ENCODE measurements at regions not wholly inside any gene's neighbourhood (a gene's known extent, or its start where the extent isn't known, plus 50 kb on each side); places are given as distances from the start of the nearest gene placed in this dataset.
A peak's percentile ranks its signal among the peaks of the same experiment; 100 is the strongest.
"Not testable (repeated sequence)": the region's sequence is repeated elsewhere in the genome, so short reads cannot be mapped to it uniquely, and the experiment has no call there.

DNA sequence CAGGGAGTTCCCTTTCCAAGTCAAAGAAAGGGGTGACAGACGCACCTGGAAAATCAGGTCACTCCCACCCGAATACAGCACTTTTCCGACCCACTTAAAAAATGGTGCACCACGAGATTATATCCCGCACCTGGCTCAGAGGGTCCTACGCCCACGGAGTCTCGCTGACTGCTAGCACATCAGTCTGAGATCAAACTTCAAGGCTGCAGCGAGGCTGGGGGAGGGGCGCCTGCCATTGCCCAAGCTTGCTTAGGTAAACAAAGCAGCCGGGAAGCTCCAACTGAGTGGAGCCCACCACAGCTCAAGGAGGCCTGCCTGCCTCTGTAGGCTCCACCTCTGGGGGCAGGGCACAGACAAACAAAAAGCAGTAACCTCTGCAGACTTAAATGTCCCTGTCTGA lies 277.8 kb upstream of the ARHGAP42 start:
- DNase-seq: not testable (repeated sequence)

DNA sequence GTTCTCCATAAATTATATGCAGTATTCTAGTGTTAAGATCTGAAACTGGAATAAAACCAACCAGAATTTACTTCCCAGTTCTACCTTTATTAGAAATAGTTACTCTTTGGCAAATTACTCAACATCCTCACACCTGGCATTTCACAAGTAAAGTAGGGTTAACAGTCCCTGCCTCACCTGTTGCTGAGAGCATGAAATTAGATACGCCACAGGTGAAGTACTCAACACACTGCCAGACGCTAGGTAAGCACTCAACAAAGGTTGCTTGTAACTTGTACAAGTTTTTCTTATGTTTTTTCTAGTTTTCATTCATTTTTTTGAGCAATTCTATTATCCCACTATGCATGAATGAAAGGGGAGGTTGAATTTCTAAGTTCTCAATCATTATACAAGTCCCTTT lies 267.6 kb upstream of the ARHGAP42 start:
- no peak for DNase-seq

DNA sequence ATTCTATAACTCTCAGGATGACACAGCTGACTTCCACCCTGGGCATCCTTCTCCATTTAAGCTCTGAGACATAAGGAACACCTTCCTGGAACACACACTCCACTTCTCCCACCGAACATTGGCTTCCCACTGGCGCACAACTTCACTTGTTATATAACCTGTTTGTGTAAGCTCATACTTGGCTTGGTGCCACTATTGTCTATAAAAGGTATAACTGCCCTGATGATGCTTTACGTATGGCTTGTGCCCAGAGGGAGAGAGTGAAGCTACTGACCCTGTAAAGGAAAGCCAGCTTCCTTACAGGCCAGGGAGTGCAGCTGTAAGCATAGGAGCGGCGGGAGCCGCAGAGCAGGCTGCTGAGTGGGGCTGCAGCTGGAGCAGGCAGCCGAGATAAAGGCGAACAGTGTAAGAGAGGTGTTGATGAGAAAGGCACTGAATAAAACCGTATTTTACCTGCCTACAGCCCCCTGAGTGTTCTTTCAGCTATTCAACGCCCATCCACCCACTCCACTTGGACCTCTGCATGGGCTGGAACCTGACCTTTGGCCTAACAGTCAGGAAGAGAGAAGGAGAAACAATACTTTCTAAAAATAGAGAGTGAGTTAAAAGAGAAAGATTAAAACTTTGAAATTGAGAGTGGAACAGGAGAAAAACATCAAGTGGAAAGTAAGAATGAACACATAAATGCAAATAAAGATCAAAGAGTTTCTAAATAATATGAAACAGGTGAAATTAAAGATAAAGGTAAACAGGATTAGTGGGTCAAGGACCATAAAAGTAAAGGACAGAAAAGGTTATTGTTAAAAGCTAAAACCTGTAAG lies 252.1 kb upstream of the ARHGAP42 start:
- DNase-seq: no peak

DNA sequence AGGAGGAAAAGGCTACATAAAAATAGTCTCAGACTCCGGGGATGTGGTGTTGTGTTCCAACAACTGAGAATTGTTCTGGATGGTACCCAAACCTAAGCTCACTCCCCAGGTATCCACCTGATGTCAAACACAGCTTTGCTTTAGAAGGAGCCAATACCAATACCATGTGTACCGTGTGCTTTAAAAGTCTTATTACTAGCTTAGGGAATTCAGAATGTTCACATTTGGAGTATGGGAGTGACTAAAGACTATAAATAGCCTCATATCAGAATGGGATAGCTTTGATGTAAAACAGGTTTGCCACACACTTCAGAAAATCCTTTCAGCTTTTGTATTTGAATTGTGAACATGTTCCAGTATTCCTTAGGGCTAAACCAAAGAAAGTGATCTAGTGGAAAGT lies 248.7 kb upstream of the ARHGAP42 start:
- DNase-seq: no peak

DNA sequence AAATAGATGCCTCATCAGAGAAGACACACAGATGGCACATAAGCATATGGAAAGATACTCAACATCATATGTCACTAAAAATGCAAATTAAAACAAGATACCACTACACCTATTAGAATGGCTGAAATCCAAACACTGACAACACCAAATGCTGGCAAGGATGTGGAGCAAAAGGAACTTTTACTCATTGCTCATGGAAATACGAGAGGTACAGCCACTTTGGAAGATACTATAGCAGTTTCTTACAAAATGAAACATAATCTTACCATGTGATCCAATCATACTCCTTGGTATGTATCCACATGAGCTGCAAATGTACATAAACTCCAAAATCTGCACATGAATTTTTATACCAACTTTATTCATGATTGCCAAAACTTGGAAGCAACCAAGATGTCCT lies 246.0 kb upstream of the ARHGAP42 start:
- DNase-seq: no peak

DNA sequence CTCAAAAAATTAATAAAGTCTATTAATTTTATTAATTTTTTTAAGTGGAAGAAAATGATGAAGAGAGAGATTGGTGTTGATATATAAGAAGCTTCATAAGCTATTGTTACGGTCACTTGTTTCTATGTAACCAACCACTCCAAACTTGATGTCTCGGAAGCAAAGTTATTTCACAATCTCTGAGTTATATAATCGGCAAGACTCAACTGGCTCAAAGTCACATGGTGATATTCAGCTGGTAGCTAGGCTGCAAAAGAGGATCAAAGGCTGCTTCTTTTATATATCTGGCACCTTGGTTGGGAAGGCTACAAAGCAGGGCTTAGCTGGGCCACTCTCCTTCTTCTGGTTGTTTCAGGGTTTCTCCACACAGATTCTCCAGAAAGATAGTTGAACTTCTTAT lies 245.1 kb upstream of the ARHGAP42 start:
- no peak for DNase-seq

DNA sequence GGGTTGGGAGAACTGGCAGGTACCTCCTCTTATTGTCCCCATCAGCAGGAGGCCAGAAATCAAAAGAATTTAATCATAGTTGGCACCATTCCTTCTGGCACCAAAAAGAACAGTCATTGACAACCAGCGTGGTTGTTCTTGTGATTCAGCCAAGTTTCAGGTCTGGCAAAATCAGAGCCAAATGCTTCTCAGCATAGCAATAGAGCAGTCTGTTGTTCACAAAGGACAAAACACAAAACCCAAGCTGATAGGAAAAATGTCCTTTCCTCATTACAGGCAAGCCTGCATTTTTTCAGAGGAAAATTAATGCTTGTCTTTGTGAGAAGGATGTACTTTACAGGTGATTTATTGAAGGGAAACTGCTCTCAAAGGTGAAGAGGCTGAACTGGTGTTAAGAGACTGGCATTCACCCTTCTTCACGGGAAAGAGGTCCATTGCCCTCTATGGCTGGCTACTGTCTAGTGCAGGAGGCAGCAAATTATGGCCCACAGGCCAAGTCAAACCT lies 241.8 kb upstream of the ARHGAP42 start:
- DNase-seq: peak; percentile 87

DNA sequence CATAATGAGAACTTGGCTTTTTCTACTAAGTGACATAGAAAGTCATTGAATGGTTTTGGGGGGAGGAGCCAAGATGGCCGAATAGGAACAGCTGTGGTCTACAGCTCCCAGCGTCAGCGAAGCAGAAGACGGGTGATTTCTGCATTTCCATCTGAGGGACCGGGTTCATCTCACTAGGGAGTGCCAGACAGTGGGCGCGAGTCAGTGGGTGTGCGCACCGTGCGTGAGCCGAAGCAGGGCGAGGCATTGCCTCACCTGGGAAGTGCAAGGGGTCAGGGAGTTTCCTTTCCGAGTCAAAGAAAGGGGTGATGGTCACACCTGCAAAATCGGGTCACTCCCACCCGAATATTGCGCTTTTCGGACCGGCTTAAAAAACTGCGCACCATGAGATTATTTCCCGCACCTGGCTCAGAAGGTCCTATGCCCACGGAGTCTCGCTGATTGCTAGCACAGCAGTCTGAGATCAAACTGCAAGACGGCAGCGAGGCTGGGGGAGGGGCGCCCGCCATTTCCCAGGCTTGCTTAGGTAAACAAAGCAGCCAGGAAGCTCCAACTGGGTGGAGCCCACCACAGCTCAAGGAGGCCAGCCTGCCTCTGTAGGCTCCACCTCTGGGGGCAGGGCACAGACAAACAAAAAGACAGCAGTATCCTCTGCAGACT lies 235.2 kb upstream of the ARHGAP42 start:
- not testable (repeated sequence) for DNase-seq

DNA sequence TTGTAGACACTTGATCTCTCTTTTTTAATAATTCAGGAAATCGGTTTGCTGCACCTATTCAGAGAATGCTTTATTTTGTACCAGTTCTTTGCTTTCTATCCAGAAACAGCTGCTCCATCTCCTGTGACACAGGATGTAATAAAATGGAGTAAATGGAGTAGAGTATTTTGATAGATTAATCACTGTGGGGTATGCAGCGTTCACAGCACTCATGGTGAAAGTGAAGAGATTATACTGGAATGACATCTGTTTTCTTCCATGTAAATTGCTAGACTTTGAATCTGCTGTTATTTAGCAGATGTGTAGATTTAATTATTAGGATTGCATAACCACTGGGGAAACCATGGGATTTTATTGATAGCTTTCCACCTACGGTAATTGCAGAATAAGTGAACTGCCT lies 227.3 kb upstream of the ARHGAP42 start:
- no peak for DNase-seq

DNA sequence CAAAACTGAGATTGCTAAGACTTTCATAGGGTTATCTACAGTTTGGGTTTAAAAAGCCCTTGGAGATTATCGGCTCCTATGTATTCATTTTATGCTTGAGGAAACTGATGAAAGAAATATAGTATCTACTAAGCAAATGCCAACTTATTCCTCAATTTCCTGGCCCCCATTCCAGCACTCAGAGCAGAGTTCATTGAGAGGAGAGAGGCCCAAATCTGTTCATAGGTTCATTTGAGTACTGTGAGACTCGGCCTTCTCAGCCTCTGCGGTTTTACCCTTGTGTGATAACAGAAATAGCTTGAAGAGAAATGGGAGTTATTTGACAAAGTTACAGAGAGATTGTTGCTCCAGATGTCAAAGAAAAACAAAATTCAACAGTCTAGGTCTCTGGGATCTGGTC lies 226.7 kb upstream of the ARHGAP42 start:
- no peak for DNase-seq

DNA sequence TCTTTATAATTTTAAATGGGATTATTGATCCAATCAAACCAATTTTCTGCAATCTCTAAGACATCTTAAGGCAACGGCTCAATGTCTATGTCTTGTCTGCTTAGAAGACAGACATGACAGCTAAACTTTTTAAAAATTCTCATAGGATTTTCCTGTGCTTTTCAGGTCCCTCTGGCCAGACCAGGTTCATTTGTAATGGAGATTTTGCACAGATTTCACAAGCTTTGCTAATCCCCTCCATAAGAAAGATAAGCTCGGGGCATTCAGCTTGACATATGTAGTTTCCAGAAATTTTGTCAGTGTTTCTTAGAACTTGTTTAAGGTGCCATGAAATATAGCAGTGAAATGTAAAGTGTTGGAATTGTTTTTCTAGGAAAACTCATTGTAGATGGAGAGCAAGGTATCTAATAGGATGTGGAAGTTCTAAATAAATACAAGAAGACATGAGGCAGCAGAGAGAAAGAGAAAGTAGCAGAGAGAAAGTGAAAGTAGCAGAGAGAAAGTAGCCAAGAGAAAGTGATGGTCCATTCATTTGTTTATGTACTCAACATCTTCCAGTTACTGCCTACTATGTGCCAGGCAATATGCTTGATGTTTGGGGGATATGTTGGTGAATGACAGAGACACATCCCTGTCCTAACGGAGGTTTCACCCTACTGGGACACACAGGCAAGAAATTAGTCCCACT lies 219.1 kb upstream of the ARHGAP42 start:
- DNase-seq: no peak

DNA sequence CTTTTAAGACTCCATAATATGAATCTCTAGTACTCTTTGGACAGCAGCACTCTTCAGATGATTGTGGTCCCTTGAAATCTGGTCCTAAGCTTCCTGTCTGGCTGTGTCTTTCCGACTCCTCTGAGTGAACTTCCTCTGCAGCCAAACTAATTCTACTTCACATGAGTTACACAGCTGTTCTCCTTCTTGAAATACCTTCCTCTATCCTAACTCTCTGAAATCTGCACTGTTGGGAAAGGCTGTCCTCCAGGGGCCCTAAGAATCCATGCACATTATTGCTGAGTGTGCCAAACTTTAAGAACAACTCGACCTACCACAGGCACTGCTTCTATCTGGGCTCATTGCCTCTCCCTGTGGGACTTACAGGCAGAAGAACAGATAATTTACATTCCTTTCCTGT lies 217.3 kb upstream of the ARHGAP42 start:
- no peak for DNase-seq

DNA sequence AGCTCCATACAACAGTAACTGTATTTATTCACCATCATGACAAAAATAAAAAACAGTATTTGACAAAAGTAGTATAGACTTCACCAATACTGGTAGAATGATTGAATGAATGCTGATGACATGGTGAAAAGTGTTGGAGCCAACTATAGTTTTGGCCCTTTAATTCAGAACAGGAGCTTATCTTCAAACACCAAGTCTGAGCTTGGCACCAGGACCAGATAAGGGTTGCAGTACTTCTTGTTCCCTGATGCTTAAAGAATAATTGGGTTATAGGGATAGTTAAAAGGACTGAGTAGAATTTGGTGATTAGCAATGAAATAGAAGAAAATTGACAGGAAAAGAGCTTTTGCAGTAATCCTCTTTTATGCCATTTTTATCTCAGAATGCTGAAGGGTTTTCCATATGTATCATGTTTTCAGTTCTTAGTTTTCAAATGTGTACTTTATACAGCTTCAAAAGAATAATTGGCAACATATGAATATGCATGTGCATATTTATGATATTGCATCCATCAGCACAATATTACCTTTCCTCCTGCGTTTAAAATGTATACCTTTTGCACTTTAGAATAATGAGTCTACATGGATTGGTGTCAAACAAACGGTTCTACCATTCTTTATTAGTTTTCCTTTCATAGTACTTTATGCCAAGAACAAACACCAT lies 214.2 kb upstream of the ARHGAP42 start:
- DNase-seq: no peak

DNA sequence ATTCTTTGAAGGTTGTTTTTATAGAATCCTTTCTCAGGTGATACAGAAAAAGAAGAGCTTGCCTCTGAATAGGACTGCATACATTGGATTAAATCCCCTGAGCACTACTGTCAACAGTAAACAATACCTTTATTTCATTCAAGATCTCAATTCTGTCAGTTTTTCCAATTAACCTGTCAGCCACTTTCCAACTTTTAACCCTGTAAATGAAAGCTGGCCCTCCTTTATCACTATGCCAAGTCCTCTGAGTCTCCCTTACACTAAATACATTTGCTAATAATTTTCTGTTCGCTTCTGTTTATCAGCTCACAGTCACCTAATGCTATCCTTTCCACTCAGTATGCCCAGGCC lies 213.7 kb upstream of the ARHGAP42 start:
- no peak for DNase-seq

DNA sequence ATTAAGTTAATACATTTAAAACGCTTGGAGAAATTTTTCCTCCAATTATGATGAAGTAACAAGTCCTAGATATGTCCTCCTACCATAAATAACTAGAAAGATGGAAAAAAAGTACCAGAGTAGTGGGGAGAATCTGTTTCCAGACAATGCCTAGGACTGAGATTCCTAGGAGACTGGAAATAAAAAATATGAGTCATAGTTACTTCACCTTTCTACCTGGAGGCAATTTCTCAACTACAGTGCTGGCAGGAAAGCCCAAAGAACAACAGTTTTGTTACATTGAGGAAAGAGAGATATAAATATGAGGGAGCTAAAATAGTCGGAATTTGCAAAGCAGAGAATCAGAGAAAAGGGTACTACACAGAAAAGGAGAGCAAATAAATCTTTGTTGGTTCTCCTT lies 202.1 kb upstream of the ARHGAP42 start:
- no peak for DNase-seq

DNA sequence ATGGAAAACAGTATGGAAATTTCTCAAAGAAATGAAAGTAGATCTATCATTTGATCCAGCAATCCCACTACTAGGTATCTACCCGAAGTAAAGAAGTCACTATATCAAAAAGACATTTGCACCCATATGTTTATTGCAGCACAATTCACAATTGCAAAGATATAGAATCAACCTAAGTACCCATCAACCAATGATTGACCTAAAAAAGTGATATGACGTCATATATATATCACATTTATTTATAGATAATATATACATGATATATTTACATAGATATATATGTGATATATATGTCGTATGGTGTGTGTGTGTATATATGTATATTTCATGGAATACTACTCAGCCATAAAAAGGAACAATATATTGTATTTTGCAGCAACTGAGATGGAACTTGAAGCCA lies 188.3 kb upstream of the ARHGAP42 start:
- no peak for DNase-seq

DNA sequence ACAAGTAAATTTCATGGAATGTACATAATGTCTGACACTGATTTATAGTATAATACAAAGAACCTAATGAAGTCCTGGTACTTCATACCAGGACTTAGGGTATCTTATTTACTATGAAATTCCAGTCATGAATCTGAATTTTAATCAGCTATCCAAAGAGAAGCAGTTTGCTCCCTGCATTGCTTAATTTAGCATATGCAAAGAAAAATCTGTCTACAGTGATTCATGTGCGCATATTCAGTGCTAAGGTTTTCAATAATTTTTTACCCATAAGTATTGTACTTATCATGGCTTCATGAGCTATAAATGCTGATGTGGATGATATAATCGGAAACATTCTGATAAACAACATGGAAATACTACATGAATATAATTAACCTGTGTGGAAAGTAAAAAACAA lies 185.6 kb upstream of the ARHGAP42 start:
- no peak for DNase-seq

DNA sequence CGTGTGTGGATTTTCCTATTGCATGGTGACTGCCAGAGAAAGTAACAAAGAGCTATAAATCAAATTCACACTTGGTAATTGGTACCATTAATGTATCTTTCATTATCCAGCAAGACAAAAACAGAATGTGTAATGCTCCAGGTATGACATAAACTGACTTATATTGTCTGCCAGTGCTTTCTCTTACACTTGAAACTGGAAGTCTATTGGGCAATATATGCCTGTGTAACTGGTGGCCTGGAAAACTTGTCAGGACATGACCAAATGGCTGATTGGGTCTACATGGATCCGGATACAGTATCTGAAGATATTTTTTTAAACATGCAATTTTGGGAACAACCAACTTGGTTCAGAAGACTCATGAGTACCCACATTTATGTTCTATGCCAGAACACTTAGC lies 174.6 kb upstream of the ARHGAP42 start:
- no peak for DNase-seq

DNA sequence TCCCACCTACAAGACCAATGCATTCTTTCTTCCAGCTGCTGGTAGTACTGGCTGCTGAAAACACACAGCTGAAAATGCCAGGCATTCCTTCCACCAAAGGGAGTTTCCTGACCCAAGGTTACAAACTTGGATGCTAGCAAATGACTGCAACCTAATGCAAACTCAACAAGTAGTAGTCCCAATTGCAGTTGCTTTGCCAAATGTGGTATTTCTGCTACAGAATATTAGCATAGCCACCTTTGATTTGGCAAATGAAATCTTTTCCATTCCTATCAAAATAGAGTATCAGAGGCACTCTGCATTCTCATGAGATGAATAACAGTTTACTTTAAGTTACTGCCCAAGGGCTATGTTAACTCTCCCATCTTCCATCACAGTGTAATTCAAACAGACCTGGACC lies 172.0 kb upstream of the ARHGAP42 start:
- DNase-seq: no peak

DNA sequence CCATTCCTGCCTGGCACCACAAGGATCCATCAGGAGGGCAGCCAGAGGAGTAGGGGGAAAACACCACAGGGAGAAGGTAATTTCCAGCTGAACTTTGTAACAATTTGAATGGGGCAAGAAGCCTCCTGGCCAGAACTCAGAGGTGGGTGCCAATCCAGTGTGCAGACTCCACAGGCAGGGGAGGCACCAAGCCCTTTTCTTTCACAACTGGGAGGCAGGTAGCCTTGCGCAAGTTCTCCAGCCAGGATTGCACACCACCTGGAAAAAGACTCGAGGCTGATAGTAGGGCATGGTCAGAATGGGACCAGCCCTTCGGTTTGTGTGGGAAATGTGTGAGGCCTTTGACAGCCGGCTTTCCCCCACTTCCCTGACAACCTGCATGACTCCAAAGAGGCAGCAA lies 161.9 kb upstream of the ARHGAP42 start:
- no peak for DNase-seq

DNA sequence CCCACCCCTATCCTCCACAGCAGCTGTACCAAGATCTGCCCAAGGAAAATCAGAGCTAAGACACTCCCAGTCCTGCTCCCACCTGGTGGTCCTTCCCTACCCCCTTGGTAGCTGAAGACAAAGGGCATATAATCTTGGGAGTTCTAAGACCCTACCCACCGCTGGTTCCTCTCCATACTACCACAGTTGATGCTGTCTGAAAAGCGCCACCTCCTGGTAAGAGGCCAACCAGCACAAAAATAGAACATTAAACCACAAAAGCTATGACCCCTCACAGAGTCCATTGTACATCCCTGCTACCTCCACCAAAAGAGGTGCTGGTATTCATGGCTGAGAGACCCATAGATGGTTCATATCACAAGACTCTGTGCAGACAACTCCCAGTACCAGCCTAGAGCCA lies 161.5 kb upstream of the ARHGAP42 start:
- DNase-seq: no peak

DNA sequence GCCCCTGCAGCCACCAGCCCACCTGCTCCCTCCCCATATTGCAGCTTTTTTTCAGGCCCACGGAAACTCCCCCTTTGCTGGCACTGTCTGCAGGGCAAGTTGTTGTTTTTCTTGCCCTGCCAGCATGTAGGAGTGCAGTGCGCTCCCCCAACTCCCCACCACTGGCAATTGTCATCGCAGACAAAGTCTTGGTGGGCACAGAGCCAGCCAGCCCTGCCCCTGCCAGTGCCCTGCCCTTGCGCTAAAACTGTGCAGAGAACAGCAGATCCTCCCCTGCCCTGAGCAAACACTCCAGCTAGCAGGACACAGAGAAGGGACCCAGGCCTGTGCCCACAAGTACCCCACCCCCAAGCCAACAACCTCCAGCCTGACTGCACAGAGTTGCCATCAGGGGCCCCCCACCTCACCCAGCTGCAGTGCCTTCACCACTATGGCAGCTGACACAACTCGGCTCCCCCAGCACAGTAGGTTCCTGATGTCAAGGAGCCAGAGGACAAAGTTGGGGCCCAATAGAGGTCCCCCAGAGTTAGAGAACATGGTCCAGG lies 158.1 kb upstream of the ARHGAP42 start:
- DNase-seq: no peak

DNA sequence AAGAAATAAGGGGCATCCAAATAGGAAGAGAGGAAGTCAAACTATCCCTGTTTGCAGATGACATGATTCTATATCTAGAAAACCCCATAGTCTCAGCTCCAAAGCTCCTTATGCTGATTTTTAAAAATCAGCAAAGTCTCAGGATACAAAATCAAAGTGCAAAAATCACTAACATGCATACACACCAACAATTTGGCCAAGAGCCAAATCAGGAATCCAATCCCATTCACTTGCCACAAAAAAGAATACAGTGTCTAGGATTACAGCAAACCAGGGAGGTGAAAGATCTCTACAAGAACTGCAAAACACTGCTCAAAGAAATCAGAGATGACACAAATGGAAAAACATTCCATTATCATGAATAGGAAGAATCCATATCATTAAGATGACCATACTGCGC lies 155.8 kb upstream of the ARHGAP42 start:
- DNase-seq: not testable (repeated sequence)

All from NCI-H2081 treated with DMSO at 0.1 percent for 48 hours (cell line).